OCI-LY1 (cell line): ENCODE measurements at regions not wholly inside any gene's neighbourhood (a gene's known extent, or its start where the extent isn't known, plus 50 kb on each side); places are given as distances from the start of the nearest gene placed in this dataset.
"Not testable (repeated sequence)": the region's sequence is repeated elsewhere in the genome, so short reads cannot be mapped to it uniquely, and the experiment has no call there.

Experiments used
- H2AFZ ChIP-seq: fragments of 200-600 bp; sonication (generic), shearing (Covaris generic); 2 replicates; pipeline ENCODE4 v1.6.0; 2014; ENCODE audit warnings: antibody characterized with exemption, mild to moderate bottlenecking, low read length
- H3F3A ChIP-seq: fragments of 200-600 bp; sonication (generic), shearing (Covaris generic); 2 replicates; pipeline ENCODE4 v1.6.0; 2014; ENCODE audit warnings: mild to moderate bottlenecking, antibody characterized with exemption, low read length, moderate library complexity; ENCODE audit not compliant: insufficient read depth
- H3K27ac ChIP-seq: fragments of 200-600 bp; sonication (generic); 2 replicates; pipeline ENCODE4 v1.5.1; 2014; ENCODE audit warnings: low read length, mixed run types, mild to moderate bottlenecking, low read depth; ENCODE audit not compliant: poor library complexity, severe bottlenecking
- H3K27me3 ChIP-seq: fragments of 200-600 bp; sonication (generic); 2 replicates; pipeline ENCODE4 v1.6.0; 2014; ENCODE audit warnings: antibody characterized with exemption, mild to moderate bottlenecking, low read length, moderate library complexity; ENCODE audit not compliant: insufficient read depth
- H3K36me3 ChIP-seq: fragments of 200-600 bp; sonication (generic); 2 replicates; pipeline ENCODE4 v1.6.1; 2014; ENCODE audit warnings: mild to moderate bottlenecking, antibody characterized with exemption, low read length, moderate library complexity, mixed read lengths; ENCODE audit not compliant: insufficient read depth
- H3K4me1 ChIP-seq: fragments of 200-600 bp; sonication (generic); 2 replicates; pipeline ENCODE4 v1.5.1; 2014; ENCODE audit warnings: mild to moderate bottlenecking, low read length, moderate library complexity; ENCODE audit not compliant: insufficient read depth, severe bottlenecking
- H3K4me2 ChIP-seq: fragments of 200-600 bp; sonication (generic), shearing (Covaris generic); 2 replicates; pipeline ENCODE4 v1.6.1; 2014; ENCODE audit warnings: low read length
- H3K4me3 ChIP-seq: fragments of 200-600 bp; sonication (generic); 2 replicates; pipeline ENCODE4 v1.5.1; 2014; ENCODE audit warnings: low read length, low read depth, mild to moderate bottlenecking, mixed read lengths; ENCODE audit not compliant: poor library complexity, severe bottlenecking
- H3K79me2 ChIP-seq: fragments of 200-600 bp; shearing (Covaris generic); 2 replicates; pipeline ENCODE4 v1.6.1; 2016; ENCODE audit warnings: mixed run types, low read length, mixed read lengths; ENCODE audit not compliant: insufficient read depth
- H3K9ac ChIP-seq: fragments of 200-600 bp; sonication (generic), shearing (Covaris generic); 2 replicates; pipeline ENCODE4 v1.6.1; 2014; ENCODE audit warnings: mild to moderate bottlenecking, low read length, mixed read lengths
- H3K9me2 ChIP-seq: fragments of 200-600 bp; sonication (generic), shearing (Covaris generic); 2 replicates; pipeline ENCODE4 v1.6.1; 2014; ENCODE audit warnings: low read depth, mild to moderate bottlenecking, low read length, mixed read lengths
- H3K9me3 ChIP-seq: fragments of 200-600 bp; shearing (Covaris generic); 2 replicates; pipeline ENCODE4 v1.6.1; 2014; ENCODE audit warnings: low read length, mixed read lengths
- H4K20me1 ChIP-seq: fragments of 200-600 bp; sonication (generic), shearing (Covaris generic); 2 replicates; pipeline ENCODE4 v1.6.0; 2016; ENCODE audit warnings: mild to moderate bottlenecking, low read length; ENCODE audit not compliant: insufficient read depth
- CTCF ChIP-seq: fragments of 200-600 bp; sonication (generic), shearing (Covaris generic); IDR thresholded peaks from 2 replicates; pipeline ENCODE4 v1.5.1; 2017; ENCODE audit warnings: mild to moderate bottlenecking, antibody characterized with exemption, low read length, moderate library complexity, mixed read lengths
- EZH2 ChIP-seq: fragments of 200-600 bp; sonication (generic), shearing (Covaris generic); IDR thresholded peaks from 2 replicates; pipeline ENCODE4 v1.8.0; 2017; ENCODE audit warnings: borderline replicate concordance, mixed run types, mild to moderate bottlenecking, antibody characterized with exemption, low read length, moderate library complexity, mixed read lengths

GRCh38 chr3:35296533-35296932 lies 342.8 kb upstream of the ARPP21 start:
- no peak overlapping the region for H3K4me3 ChIP-seq
- H3K9me2 ChIP-seq: no peaks in the 10 kb centered on the region
- no peaks in the 10 kb centered on the region for H3K36me3 ChIP-seq
- no peaks in the 10 kb centered on the region for H3K27me3 ChIP-seq
- no peaks in the 10 kb centered on the region for H3F3A ChIP-seq
- no peaks in the 10 kb centered on the region for H3K79me2 ChIP-seq
- no peaks in the 10 kb centered on the region for H4K20me1 ChIP-seq
- peak overlapping the region; percentile 32; the same call in 1 of the 2 replicates for H2AFZ ChIP-seq
- peaks cover 46% of the 10 kb centered on the region for H3K4me1 ChIP-seq
- H3K9ac ChIP-seq: no peak overlapping the region
- H3K4me2 ChIP-seq: peak overlapping the region; percentile 32
- TF ChIP-seq EZH2: no peak
- no peak for TF ChIP-seq CTCF
- H3K9me3 ChIP-seq: no peaks in the 10 kb centered on the region
- H3K27ac ChIP-seq: peak overlapping the region; percentile 88

DNA sequence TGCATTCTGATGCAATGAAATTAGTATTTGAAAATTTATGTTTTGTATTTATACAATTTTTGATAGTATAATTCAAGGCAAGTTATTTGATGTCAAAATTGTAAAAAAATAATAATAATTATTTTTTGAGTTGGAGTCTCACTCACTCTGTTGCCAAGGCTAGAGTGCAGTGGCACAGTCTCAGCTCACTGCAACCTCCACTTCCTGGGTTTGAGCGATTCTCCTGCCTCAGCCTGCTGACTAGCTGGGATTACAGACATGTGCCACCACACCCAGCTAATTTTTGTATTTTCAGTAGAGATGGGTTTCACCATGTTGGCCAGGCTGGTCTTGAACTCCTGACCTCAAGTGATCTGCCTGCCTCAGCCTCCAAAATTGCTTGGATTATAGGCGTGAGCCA lies 342.4 kb upstream of the ARPP21 start:
- not testable (repeated sequence) for H3K9me2 ChIP-seq, H3K79me2 ChIP-seq, H3K4me3 ChIP-seq, H4K20me1 ChIP-seq, H3K36me3 ChIP-seq, H3K9ac ChIP-seq, H3K27me3 ChIP-seq, H3K9me3 ChIP-seq, H3F3A ChIP-seq
- Histone ChIP-seq H3K4me1 (peaks cover 46% of the 10 kb centered on the region), H3K27ac (peak overlapping the region; percentile 88), H2AFZ (peak overlapping the region; percentile 32; the same call in 1 of the 2 replicates), H3K4me2 (peak overlapping the region; percentile 32; the same call in 1 of the 2 replicates)

DNA sequence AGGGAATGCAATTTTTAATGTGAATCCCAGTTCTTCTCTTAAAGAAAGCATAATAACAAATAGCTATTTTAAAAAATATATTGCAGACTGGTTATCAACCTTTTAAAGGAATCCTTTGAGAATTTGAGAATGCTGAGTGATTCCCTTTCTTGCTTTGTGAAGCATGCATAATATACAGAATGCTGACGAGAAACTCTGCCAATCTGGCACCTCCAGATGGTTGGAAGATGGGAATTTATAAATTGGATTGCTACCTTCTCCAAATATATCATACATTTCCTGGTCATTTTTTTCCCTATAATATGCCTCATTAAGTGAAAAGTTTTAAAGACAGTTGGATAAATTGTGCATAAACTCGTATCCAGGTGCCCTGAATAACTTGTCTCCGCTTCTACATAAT lies 333.9 kb upstream of the ARPP21 start:
- Histone ChIP-seq H3K27me3 (no peaks in the 10 kb centered on the region), H3K4me1 (peaks cover 16% of the 10 kb centered on the region), H3K27ac (no peak overlapping the region), H3K36me3 (no peaks in the 10 kb centered on the region), H3K79me2 (no peaks in the 10 kb centered on the region), H2AFZ (peak overlapping the region; percentile 3; the same call in 1 of the 2 replicates), H3K4me2 (no peak overlapping the region), H4K20me1 (no peaks in the 10 kb centered on the region), H3F3A (0 out of 2 replicates have a peak, but pooled peaks cover 3% of the 10 kb centered on the region), H3K9ac (no peak overlapping the region), H3K9me3 (no peaks in the 10 kb centered on the region), H3K9me2 (no peaks in the 10 kb centered on the region), H3K4me3 (no peak overlapping the region)
- TF ChIP-seq CTCF (no peak), EZH2 (no peak)

DNA sequence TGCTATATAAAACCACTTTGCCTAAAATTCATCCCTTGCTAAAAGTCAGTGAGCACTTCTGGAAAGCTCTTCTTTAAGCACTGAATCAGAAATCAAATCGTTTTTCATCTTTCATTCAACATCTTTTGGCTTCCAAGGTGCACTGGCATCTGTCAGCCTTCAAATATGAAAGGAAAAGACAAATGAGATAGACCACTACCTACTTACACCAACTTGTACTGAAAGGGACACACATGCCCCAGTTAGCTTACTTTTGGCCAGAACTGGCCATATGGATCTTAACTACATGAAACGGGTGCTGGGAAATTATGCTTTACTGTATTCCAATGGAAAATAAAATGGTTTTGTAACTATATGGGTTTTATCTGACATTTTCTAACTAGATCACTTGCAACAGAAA lies 332.0 kb upstream of the ARPP21 start:
- Histone ChIP-seq H3K4me1 (peaks cover 32% of the 10 kb centered on the region), H3K9me3 (no peaks in the 10 kb centered on the region), H3K27ac (no peak overlapping the region), H3K9me2 (no peaks in the 10 kb centered on the region), H3F3A (0 out of 2 replicates have a peak, but pooled peaks cover 3% of the 10 kb centered on the region), H2AFZ (peak overlapping the region; percentile 23; the same call in 1 of the 2 replicates), H3K9ac (no peak overlapping the region), H3K4me3 (no peak overlapping the region), H3K79me2 (no peaks in the 10 kb centered on the region), H4K20me1 (no peaks in the 10 kb centered on the region), H3K36me3 (no peaks in the 10 kb centered on the region), H3K4me2 (no peak overlapping the region), H3K27me3 (no peaks in the 10 kb centered on the region)
- no peak for TF ChIP-seq CTCF
- TF ChIP-seq EZH2: no peak

DNA sequence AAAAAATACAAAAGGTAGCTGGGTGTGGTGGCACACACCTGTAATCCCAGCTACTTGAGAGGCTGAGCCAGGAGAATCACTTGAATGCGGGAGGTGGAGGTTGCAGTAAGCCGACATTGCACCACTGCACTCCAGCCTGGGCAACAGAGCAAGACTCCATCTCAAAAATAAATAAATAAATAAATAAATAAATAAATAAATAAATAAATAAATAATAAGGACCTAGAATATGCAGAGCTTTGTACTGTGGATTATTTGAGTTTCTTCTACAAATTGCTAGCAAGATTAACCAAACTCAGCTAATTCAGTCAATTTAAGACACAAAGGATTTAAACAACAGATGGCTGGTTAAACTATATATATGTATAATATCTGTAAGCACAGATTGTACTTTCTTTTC lies 322.5 kb upstream of the ARPP21 start:
- not testable (repeated sequence) for H3K9ac ChIP-seq, H3K4me2 ChIP-seq, H3K27ac ChIP-seq, H3K9me2 ChIP-seq, H2AFZ ChIP-seq, H3K36me3 ChIP-seq, H3K9me3 ChIP-seq, H3K4me3 ChIP-seq, H4K20me1 ChIP-seq, H3K79me2 ChIP-seq, H3K27me3 ChIP-seq, H3F3A ChIP-seq
- peaks cover 43% of the 10 kb centered on the region for H3K4me1 ChIP-seq
